ENCODE measurements at regions not wholly inside any gene's neighbourhood (a gene's known extent, or its start where the extent isn't known, plus 50 kb on each side); places are given as distances from the start of the nearest gene placed in this dataset.

DNA sequence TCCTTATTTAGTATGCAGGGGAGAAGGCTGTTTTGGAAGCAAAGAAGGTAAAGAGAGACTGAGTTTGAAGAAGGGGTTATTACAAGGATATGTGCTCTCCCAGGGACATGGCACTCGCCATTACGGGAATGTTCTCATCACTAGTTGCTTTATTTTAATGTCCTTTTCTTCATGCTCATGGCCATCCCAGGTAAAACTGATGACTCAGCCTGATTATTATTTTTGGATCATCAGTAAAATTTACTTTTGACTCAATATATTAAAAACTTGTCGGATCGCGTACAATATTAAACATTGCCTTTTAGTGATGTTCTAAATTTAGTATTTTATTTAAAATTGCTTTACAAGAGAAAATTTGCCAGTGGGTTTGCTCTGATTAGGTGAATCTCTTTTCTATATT is 414.7 kb downstream of the TLE4 start:
- no peak for TF ChIP-seq CTCF (IDR thresholded peaks at IDR 0.05; ENCODE audit: low read depth, low read length)
- H3K36me3 ChIP-seq, result no peaks in the 10 kb centered on the region
- DNase-seq, result no peak
- no peaks in the 10 kb centered on the region for H3K9me3 ChIP-seq (ENCODE audit: severe bottlenecking)
- no peak overlapping the region for H3K4me3 ChIP-seq (ENCODE audit: low read depth, low read length)
- H3K27ac ChIP-seq, result no peak overlapping the region
- H3K27me3 ChIP-seq (ENCODE audit: insufficient read depth, low read depth, severe bottlenecking), result no peaks in the 10 kb centered on the region

DNA sequence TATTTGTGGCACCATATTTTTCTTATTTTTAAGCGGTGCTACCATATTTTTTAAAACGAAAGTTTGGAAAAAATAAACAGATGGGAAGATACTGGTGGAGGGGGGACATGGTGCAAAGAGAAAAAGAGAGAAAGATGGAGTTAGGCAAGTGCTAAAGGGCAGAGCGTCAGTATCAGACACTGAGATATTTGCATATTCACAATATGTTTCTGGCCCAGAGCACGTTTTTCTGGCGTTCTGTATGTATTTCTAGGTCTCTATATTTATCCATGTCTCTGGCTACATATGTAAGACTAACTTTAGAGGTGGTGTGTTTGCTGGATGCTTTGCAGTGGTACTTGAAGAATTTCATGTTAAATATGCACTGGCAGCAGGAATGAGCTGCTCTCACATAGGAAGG is 414.0 kb downstream of the TLE4 start:
- Histone ChIP-seq H3K27me3 (ENCODE audit: insufficient read depth, low read depth, severe bottlenecking) (no peaks in the 10 kb centered on the region), H3K36me3 (no peaks in the 10 kb centered on the region), H3K27ac (no peak overlapping the region), H3K9me3 (ENCODE audit: severe bottlenecking) (no peaks in the 10 kb centered on the region), H3K4me3 (ENCODE audit: low read depth, low read length) (no peak overlapping the region)
- no peak for DNase-seq
- TF ChIP-seq CTCF (IDR thresholded peaks at IDR 0.05; ENCODE audit: low read depth, low read length), result no peak

- TF ChIP-seq CTCF (IDR thresholded peaks at IDR 0.05; ENCODE audit: low read depth, low read length), result no peak
- H3K27ac ChIP-seq, result no peak overlapping the region
- no peak overlapping the region for H3K4me3 ChIP-seq (ENCODE audit: low read depth, low read length)
- no peaks in the 10 kb centered on the region for H3K27me3 ChIP-seq (ENCODE audit: insufficient read depth, low read depth, severe bottlenecking)
- H3K36me3 ChIP-seq, result no peaks in the 10 kb centered on the region
- no peak for DNase-seq
- H3K9me3 ChIP-seq (ENCODE audit: severe bottlenecking), result no peaks in the 10 kb centered on the region
These were observed 413.5 kb downstream of the TLE4 start for GRCh38 chr9:79985264-79985663.

DNA sequence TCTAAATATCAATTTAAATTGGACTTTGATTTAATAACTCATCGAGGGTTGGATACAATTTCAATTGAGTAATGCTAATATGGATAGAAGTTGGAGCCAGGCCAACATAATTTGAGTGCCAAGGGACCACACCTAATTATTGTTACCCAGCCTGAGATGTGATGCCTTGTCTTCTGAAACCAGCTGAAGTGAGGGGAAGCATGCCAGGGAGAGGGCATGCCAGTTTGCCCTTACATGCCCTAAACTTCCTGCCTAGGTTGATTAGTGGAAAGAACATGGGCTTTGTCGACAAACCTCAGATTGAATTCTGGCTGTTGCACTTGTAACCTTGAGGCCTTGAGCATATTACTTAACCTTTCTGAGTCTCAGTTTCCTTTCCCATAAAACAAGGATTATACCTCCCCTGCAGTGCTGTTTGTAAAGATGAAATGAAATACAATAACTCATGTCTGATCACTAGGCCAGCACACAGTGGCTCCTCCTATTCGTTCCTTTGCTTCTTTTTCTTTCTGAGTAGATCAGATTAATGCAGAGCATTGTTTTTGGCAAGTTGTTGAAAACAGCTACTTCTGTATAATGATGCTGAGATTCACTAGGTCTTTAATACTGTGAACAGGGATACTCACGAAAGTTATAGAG is 412.8 kb downstream of the TLE4 start:
- Histone ChIP-seq H3K27ac (no peak overlapping the region), H3K27me3 (ENCODE audit: insufficient read depth, low read depth, severe bottlenecking) (no peaks in the 10 kb centered on the region), H3K4me3 (ENCODE audit: low read depth, low read length) (no peak overlapping the region), H3K9me3 (ENCODE audit: severe bottlenecking) (no peaks in the 10 kb centered on the region), H3K36me3 (no peaks in the 10 kb centered on the region)
- TF ChIP-seq CTCF (IDR thresholded peaks at IDR 0.05; ENCODE audit: low read depth, low read length), result no peak
- no peak for DNase-seq

DNA sequence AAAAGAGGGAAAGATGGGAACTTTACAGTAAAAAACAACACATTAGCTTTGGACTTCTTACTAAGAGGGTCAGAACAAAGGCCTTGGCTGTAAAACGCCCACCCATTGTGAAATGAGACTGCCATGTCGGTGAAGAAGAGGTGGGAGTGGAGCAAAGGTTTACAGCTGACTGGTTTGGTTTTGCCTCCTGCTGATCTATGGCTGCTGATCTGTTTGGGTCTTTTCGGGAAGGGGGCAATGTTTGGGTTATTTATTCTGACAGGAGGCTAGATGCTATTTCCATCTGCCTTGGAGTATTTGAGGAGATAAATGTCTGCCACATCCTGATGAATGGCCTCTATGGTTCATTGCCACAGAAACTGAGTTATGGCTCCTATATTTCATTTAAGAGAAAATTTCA is 408.7 kb downstream of the TLE4 start:
- TF ChIP-seq CTCF (IDR thresholded peaks at IDR 0.05; ENCODE audit: low read depth, low read length), result no peak
- Histone ChIP-seq H3K27ac (no peak overlapping the region), H3K4me3 (ENCODE audit: low read depth, low read length) (no peak overlapping the region), H3K9me3 (ENCODE audit: severe bottlenecking) (no peaks in the 10 kb centered on the region), H3K27me3 (ENCODE audit: insufficient read depth, low read depth, severe bottlenecking) (no peaks in the 10 kb centered on the region), H3K36me3 (no peaks in the 10 kb centered on the region)
- DNase-seq, result no peak

Measured in WERI-Rb-1 (cell line).